ENCODE measurements at regions not wholly inside any gene's neighbourhood (a gene's known extent, or its start where the extent isn't known, plus 50 kb on each side); places are given as distances from the start of the nearest gene placed in this dataset.

GRCh38 chr16:86175816-86176215, 276.9 kb downstream of the IRF8 start:
- Histone ChIP-seq H3K4me1 (ENCODE audit: insufficient read depth, poor library complexity, severe bottlenecking) (no peaks in the 10 kb centered on the region), H3K4me3 (ENCODE audit: severe bottlenecking) (no peak overlapping the region), H3K9me3 (ENCODE audit: severe bottlenecking) (no peaks in the 10 kb centered on the region), H3K27ac (ENCODE audit: poor library complexity, severe bottlenecking) (no peak overlapping the region), H3K36me3 (ENCODE audit: low read depth) (no peaks in the 10 kb centered on the region), H3K27me3 (ENCODE audit: insufficient read depth, poor library complexity, severe bottlenecking) (peaks cover 23% of the 10 kb centered on the region)
- ATAC-seq (ENCODE audit: low read depth) (no peak), DNase-seq (ENCODE audit: low spot score) (no peak)
- no peak for TF ChIP-seq CTCF (IDR thresholded peaks at IDR 0.05; ENCODE audit: poor library complexity, severe bottlenecking)

GRCh38 chr16:86176462-86176861, 277.5 kb downstream of the IRF8 start:
- no peak overlapping the region for H3K4me3 ChIP-seq (ENCODE audit: severe bottlenecking)
- no peak for TF ChIP-seq CTCF (IDR thresholded peaks at IDR 0.05; ENCODE audit: poor library complexity, severe bottlenecking)
- H3K9me3 ChIP-seq (ENCODE audit: severe bottlenecking) = no peaks in the 10 kb centered on the region
- no peaks in the 10 kb centered on the region for H3K36me3 ChIP-seq (ENCODE audit: low read depth)
- no peaks in the 10 kb centered on the region for H3K4me1 ChIP-seq (ENCODE audit: insufficient read depth, poor library complexity, severe bottlenecking)
- no peak overlapping the region for H3K27ac ChIP-seq (ENCODE audit: poor library complexity, severe bottlenecking)
- H3K27me3 ChIP-seq (ENCODE audit: insufficient read depth, poor library complexity, severe bottlenecking) = peaks cover 23% of the 10 kb centered on the region
- ATAC-seq (ENCODE audit: low read depth) = no peak
- no peak for DNase-seq (ENCODE audit: low spot score)

GRCh38 chr16:86180244-86180643, 281.3 kb downstream of the IRF8 start:
- no peaks in the 10 kb centered on the region for H3K36me3 ChIP-seq (ENCODE audit: low read depth)
- H3K9me3 ChIP-seq (ENCODE audit: severe bottlenecking) = no peaks in the 10 kb centered on the region
- TF ChIP-seq CTCF (IDR thresholded peaks at IDR 0.05; ENCODE audit: poor library complexity, severe bottlenecking) = no peak
- H3K4me1 ChIP-seq (ENCODE audit: insufficient read depth, poor library complexity, severe bottlenecking) = no peaks in the 10 kb centered on the region
- H3K27ac ChIP-seq (ENCODE audit: poor library complexity, severe bottlenecking) = no peak overlapping the region
- peaks cover 37% of the 10 kb centered on the region for H3K27me3 ChIP-seq (ENCODE audit: insufficient read depth, poor library complexity, severe bottlenecking)
- no peak for DNase-seq (ENCODE audit: low spot score)
- no peak overlapping the region for H3K4me3 ChIP-seq (ENCODE audit: severe bottlenecking)
- no peak for ATAC-seq (ENCODE audit: low read depth)

DNA sequence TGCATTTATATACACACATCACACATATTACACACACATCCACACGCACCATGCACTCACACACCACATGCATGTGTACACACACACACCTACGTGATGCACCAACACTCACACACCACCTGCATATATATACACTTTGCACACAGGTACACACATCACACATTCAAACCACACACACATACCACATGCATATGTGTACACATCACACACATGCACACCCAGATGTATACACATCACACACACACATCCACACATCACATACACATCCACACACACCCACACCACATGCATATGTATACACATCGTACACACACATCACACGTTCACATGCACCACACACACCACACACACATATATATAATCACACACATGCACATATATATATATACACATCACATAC, 281.8 kb downstream of the IRF8 start:
- no peak overlapping the region for H3K27ac ChIP-seq (ENCODE audit: poor library complexity, severe bottlenecking)
- H3K9me3 ChIP-seq (ENCODE audit: severe bottlenecking) = no peaks in the 10 kb centered on the region
- H3K4me1 ChIP-seq (ENCODE audit: insufficient read depth, poor library complexity, severe bottlenecking) = no peaks in the 10 kb centered on the region
- DNase-seq (ENCODE audit: low spot score) = no peak
- no peak overlapping the region for H3K4me3 ChIP-seq (ENCODE audit: severe bottlenecking)
- H3K27me3 ChIP-seq (ENCODE audit: insufficient read depth, poor library complexity, severe bottlenecking) = peaks cover 43% of the 10 kb centered on the region
- H3K36me3 ChIP-seq (ENCODE audit: low read depth) = no peaks in the 10 kb centered on the region
- no peak for ATAC-seq (ENCODE audit: low read depth)
- TF ChIP-seq CTCF (IDR thresholded peaks at IDR 0.05; ENCODE audit: poor library complexity, severe bottlenecking) = no peak

GRCh38 chr16:86181526-86181925, 282.6 kb downstream of the IRF8 start:
- peaks cover 50% of the 10 kb centered on the region for H3K27me3 ChIP-seq (ENCODE audit: insufficient read depth, poor library complexity, severe bottlenecking)
- no peaks in the 10 kb centered on the region for H3K9me3 ChIP-seq (ENCODE audit: severe bottlenecking)
- ATAC-seq (ENCODE audit: low read depth) = no peak
- H3K27ac ChIP-seq (ENCODE audit: poor library complexity, severe bottlenecking) = no peak overlapping the region
- no peaks in the 10 kb centered on the region for H3K36me3 ChIP-seq (ENCODE audit: low read depth)
- no peaks in the 10 kb centered on the region for H3K4me1 ChIP-seq (ENCODE audit: insufficient read depth, poor library complexity, severe bottlenecking)
- no peak for DNase-seq (ENCODE audit: low spot score)
- no peak overlapping the region for H3K4me3 ChIP-seq (ENCODE audit: severe bottlenecking)
- no peak for TF ChIP-seq CTCF (IDR thresholded peaks at IDR 0.05; ENCODE audit: poor library complexity, severe bottlenecking)
